ENCODE measurements at regions not wholly inside any gene's neighbourhood (a gene's known extent, or its start where the extent isn't known, plus 50 kb on each side); places are given as distances from the start of the nearest gene placed in this dataset.

- Mint-ChIP-seq H3K4me1 (no peaks in the 10 kb centered on the region), H3K27ac (no peak overlapping the region), H3K27me3 (ENCODE audit: low read depth, poor library complexity) (no peaks in the 10 kb centered on the region), H3K36me3 (ENCODE audit: low read depth) (no peaks in the 10 kb centered on the region), H3K9me3 (no peaks in the 10 kb centered on the region), H3K4me3 (no peak overlapping the region)
- TF ChIP-seq CTCF (IDR thresholded peaks at IDR 0.05) = no peak
- DNase-seq = no peak
Observed at GRCh38 chr6:85797993-85798392, 155.3 kb upstream of the SYNCRIP start.

GRCh38 chr6:85795945-85796344 lies 153.3 kb upstream of the SYNCRIP start:
- Mint-ChIP-seq H3K36me3 (ENCODE audit: low read depth) (no peaks in the 10 kb centered on the region), H3K4me1 (no peaks in the 10 kb centered on the region), H3K4me3 (no peak overlapping the region), H3K27me3 (ENCODE audit: low read depth, poor library complexity) (no peaks in the 10 kb centered on the region), H3K9me3 (peaks cover 4% of the 10 kb centered on the region), H3K27ac (no peak overlapping the region)
- DNase-seq = no peak
- no peak for TF ChIP-seq CTCF (IDR thresholded peaks at IDR 0.05)

- DNase-seq = no peak
- H3K27me3 Mint-ChIP-seq (ENCODE audit: low read depth, poor library complexity) = no peaks in the 10 kb centered on the region
- H3K4me1 Mint-ChIP-seq = no peaks in the 10 kb centered on the region
- no peak overlapping the region for H3K4me3 Mint-ChIP-seq
- no peak for TF ChIP-seq CTCF (IDR thresholded peaks at IDR 0.05)
- H3K36me3 Mint-ChIP-seq (ENCODE audit: low read depth) = no peaks in the 10 kb centered on the region
- peaks cover 21% of the 10 kb centered on the region for H3K9me3 Mint-ChIP-seq
- no peak overlapping the region for H3K27ac Mint-ChIP-seq
Observed at GRCh38 chr6:85792254-85792653, 149.6 kb upstream of the SYNCRIP start.

- peaks cover 11% of the 10 kb centered on the region for H3K9me3 Mint-ChIP-seq
- no peaks in the 10 kb centered on the region for H3K4me1 Mint-ChIP-seq
- TF ChIP-seq CTCF (IDR thresholded peaks at IDR 0.05) = no peak
- no peak overlapping the region for H3K27ac Mint-ChIP-seq
- H3K4me3 Mint-ChIP-seq = no peak overlapping the region
- DNase-seq = no peak
- no peaks in the 10 kb centered on the region for H3K27me3 Mint-ChIP-seq (ENCODE audit: low read depth, poor library complexity)
- H3K36me3 Mint-ChIP-seq (ENCODE audit: low read depth) = no peaks in the 10 kb centered on the region
Observed at GRCh38 chr6:85775883-85776282, 133.2 kb upstream of the SYNCRIP start.

- H3K4me1 Mint-ChIP-seq = no peaks in the 10 kb centered on the region
- H3K36me3 Mint-ChIP-seq (ENCODE audit: low read depth) = no peaks in the 10 kb centered on the region
- no peak for DNase-seq
- H3K4me3 Mint-ChIP-seq = no peak overlapping the region
- no peaks in the 10 kb centered on the region for H3K27me3 Mint-ChIP-seq (ENCODE audit: low read depth, poor library complexity)
- peaks cover 4% of the 10 kb centered on the region for H3K9me3 Mint-ChIP-seq
- H3K27ac Mint-ChIP-seq = no peak overlapping the region
- no peak for TF ChIP-seq CTCF (IDR thresholded peaks at IDR 0.05)
Observed at GRCh38 chr6:85772641-85773040, 130.0 kb upstream of the SYNCRIP start.

GRCh38 chr6:85771925-85772430 lies 129.3 kb upstream of the SYNCRIP start:
- H3K4me3 Mint-ChIP-seq = no peak overlapping the region
- no peak for TF ChIP-seq CTCF (IDR thresholded peaks at IDR 0.05)
- no peaks in the 10 kb centered on the region for H3K27me3 Mint-ChIP-seq (ENCODE audit: low read depth, poor library complexity)
- no peak overlapping the region for H3K27ac Mint-ChIP-seq
- no peak for DNase-seq
- no peaks in the 10 kb centered on the region for H3K36me3 Mint-ChIP-seq (ENCODE audit: low read depth)
- H3K9me3 Mint-ChIP-seq = peaks cover 4% of the 10 kb centered on the region
- H3K4me1 Mint-ChIP-seq = no peaks in the 10 kb centered on the region
